NCI-H2227 (cell line): ENCODE measurements at regions not wholly inside any gene's neighbourhood (a gene's known extent, or its start where the extent isn't known, plus 50 kb on each side); places are given as distances from the start of the nearest gene placed in this dataset.

Source experiments
- DNase-seq: peaks from one replicate; lab custom pipeline; 2025; ENCODE audit not compliant: unreplicated experiment; lab: John Stamatoyannopoulos, UW

- no peak for DNase-seq
Measured at GRCh38 chr3:25080461-25080860, 347.6 kb upstream of the RARB start.

GRCh38 chr3:25084016-25084415, 344.0 kb upstream of the RARB start:
- no peak for DNase-seq

DNA sequence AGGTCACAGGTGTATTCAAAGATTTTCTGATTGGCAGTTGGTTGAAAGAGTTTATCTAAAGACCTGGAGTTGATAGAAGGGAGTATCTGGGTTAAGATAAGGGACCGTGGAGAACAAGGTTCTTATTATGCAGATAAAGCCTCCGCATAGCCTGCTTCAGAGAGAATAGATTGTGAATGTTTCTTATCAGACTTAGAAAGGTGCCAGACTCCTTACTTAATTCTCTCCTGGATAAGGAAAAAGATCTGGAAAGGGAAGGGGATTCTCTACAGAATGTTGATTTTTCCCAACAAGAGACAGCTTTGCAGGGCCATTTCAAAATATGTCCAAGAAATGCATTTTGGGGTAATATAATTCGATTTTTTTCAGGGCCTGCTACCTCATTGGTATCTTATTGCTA, 341.3 kb upstream of the RARB start:
- no peak for DNase-seq

DNA sequence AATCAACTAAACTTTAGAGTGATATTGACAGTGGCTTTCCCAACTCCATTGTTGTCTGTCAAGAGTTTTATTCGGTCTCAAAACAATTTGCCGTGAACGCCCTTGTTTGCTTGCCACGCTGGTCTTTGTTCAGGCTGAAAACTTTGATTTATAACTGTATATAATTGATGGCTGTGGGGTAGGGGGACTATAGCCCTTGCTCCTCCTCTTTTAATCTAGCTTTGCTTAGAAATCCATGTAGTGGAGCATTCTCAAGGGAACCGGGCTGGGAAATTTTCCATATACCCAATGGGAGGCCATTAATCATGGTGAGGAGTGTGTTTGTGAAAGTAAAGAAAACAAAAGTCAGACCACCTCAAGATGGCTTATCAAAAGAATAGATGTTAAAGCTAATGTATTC, 339.8 kb upstream of the RARB start:
- peak; percentile 48 for DNase-seq

GRCh38 chr3:25090698-25091453, 337.2 kb upstream of the RARB start:
- peak; percentile 21 for DNase-seq

GRCh38 chr3:25091934-25092333, 336.1 kb upstream of the RARB start:
- peak; percentile 3 for DNase-seq

GRCh38 chr3:25094932-25095685, 333.0 kb upstream of the RARB start:
- DNase-seq = no peak

DNA sequence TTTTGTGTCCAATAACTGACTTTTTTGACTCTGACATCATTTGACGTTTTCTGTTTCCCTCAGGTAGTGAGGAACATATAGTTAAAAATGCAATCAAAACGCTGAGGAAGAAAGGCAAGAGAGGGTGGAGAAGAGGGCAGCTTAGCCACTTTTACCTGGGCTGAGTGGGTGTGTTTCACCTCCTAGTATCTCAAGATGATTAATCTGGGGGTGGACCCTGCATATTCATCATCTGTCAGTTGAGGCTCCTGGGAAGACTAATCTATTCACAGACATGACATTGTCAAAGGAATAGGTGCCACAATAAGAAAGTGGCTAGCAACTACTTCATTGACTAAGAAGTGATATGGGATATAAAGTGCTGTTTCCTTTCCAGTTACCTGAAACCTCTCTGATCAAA, 331.5 kb upstream of the RARB start:
- DNase-seq = no peak

- no peak for DNase-seq
Measured at GRCh38 chr3:25097023-25097422, 331.0 kb upstream of the RARB start.

DNA sequence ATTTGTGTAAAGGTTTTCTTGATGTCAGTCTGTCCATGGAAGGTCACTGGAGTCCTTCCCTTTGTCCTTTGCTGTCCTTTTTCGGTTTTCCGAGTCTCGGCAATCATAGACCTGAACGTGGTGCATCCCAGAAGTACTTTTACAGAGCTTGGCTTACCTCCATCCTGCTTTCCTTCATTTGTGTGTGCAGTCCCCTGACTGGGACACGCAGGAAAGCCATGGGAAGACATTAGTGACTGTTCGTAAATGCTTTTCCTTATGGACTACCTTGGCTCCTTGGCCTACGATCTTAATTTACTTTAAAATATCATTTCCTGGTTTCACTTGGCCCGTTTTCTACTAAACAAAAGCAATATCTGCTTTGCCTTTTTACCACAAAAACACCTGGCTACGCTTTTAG, 328.4 kb upstream of the RARB start:
- DNase-seq = no peak

DNA sequence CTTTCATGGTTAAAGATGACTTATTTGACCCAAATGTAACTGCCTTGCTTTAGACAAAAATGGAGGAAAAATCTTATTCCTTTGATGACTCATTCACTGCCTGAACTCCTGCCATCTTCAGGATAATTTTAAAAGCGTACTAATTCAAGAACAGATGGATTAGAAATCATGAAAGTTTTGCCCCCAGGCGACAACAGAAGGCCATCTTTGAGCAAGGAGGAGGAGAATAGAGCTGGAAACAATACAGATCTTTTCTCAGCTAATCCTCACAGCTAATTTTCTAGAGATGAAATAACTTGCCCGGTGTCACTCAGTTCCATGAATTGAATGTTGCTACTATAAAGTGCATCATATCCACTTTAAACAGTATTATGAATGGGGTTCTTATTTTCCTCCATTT, 324.7 kb upstream of the RARB start:
- DNase-seq = no peak

DNA sequence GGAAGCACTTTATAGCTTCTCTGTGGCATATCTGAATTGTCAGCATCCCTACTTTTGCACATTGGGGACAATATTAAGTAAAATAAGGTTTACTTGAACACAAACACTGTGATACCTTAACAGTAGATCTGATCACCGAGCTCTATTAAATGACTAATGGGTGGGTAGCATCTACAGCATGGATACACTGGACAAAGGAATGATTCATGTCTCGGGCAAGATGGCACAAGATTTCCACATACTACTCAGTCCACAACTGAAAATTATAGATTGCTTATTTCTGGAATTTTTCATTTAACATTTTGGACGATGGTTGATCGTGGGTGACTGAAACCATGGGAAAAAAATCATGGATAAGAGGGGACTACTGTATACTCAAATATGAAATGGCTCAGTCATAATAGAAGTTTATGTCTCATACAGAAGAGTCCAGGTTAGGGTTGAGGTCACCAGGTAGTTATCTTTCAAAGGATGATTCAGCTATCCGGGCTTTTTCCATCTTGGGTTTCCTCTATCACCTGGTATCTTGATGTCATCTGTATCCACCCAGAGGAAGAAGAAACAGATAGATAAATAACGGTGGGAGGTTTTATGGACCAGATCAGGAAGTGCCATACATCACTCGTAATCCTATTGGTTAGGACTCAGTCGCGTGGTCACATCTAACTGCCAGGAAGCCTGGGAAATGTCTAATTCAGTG, 320.0 kb upstream of the RARB start:
- no peak for DNase-seq

GRCh38 chr3:25110642-25111041, 317.4 kb upstream of the RARB start:
- no peak for DNase-seq

DNA sequence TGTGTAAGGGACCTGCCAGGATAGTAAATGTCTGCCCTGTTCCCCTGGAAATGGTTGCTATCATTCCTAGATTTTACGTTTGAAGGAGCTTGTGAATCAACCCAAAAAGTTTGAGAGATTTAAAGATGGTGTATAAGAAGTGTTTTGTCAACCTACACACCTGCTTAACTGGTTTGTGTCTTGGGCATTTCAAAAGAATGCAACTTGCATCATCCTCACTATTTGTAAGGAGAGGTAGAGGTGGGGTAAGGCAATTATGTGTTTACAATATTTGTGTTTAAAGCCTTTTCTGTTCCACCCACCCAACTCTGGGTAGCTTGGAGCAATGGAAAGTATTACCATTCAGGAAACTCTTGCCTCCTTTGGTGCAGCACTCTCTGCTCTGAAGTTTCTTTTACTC, 314.2 kb upstream of the RARB start:
- DNase-seq = no peak

GRCh38 chr3:25114532-25114931, 313.5 kb upstream of the RARB start:
- no peak for DNase-seq

DNA sequence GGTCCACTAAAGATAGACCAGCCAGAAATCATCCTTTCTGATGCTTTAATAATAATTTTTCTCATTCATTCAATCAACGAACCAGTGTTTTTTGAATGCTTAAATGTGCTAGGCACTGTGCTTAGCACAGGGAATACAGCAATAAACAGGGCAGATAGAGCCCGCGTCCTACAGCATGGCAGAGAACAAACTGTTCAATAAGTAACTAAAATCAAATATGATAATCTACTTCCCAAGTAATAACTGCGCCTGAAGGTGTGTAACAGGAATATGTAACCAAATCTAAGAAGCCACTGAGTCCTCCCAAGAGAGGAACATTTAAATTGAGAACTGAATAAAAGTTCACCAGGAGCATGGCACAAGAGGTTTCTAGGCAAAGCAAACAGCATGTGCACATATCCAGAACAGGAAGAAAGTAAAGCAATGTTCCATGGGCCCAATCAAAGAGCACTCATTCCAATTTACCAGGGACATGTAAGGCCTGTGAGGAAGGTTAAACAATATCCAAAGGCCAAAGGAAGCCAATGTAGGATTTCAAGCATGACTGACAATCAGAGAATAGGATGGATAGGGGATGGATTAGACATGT, 311.0 kb upstream of the RARB start:
- no peak for DNase-seq

DNA sequence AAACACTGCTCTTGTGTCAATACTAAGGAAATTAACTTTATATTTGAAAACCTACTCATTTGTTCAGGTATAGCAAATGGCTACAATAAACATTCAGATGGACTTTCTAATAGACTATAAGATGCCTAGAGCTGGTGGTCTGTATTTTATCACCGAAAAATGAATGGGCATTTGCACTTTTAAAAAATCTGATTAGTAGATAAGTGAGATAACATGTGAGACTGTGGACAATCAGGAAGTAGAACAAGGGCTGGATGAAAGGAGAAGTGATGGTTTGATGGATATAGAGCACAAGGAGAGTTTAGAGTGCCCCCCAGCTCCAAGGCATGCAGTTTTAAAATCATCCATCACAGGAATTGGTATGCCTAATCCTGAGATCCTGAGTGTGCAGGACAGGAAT, 308.4 kb upstream of the RARB start:
- no peak for DNase-seq

DNA sequence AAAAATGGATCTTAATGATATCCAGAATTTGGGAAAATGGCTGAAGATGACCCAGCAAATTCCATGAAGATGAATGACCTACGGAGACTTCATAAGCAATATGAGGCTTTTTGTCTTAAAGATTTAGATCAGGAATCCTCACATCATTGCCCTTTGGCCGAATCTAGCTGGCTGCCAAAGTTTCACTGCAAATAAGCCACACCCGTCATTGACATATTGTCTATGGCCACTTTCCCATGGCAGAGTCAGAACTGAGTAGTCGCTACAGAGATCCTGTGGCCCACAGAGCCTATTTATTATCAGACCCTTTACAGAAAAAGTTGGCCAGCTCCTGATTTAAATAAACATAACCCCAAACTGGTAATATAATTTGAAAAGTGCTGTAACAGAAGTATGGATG, 307.4 kb upstream of the RARB start:
- no peak for DNase-seq

GRCh38 chr3:25125201-25125600, 302.9 kb upstream of the RARB start:
- no peak for DNase-seq

DNA sequence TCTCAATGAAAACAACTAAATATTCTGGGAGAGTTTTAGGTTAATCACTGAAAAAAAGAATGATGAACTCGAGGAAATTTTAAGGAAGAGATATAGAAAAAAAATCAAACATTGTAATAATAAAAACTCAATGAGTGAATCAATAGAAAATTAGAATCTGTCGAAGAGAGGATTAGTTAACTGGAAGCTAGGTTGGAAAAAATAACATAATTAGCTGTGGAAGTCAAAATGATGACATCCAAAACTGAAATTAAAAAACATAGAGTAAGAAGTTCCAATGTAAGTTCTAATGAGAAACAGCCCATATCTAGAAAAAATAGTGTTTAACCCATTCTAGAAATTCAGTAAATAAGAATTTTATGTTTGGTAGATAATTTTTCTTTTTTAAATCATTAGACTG, 299.3 kb upstream of the RARB start:
- DNase-seq = no peak

DNA sequence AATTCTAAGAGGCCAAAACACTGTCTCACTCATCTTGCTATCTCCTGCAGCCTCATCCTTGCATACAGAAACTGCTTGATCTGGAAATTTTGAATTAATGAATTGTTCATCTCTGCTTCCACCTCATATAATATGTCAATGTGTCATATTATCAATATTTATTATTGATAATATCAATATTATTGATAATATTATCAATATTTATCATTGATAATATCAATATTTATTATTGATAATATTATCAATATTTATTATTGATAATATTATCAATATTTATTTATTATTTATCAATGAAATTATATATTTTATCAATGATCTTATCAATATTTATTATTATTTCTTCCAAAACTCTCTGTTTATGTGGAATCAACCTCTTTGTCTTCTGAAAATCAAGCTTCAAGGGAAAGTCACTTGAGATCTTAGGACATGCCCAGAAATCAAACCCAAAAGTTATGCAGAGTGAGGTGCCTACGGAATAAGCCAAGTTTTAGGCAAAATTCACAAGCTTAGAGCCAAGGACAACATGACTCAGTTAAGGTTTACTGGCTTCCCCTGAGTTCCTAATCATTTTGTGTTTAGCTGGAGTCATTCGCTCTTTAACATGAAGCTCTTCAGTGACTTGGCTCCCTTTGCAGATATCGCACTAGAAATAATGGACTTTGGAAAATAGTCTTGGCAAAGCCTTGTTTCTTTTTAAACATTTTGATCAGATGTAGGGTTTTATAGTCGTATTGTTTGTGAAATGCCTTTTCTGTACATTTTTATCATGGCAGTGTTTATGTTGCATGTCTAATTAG, 297.1 kb upstream of the RARB start:
- no peak for DNase-seq
